ENCODE measurements at regions not wholly inside any gene's neighbourhood (a gene's known extent, or its start where the extent isn't known, plus 50 kb on each side); places are given as distances from the start of the nearest gene placed in this dataset.
"Not testable (repeated sequence)": the region's sequence is repeated elsewhere in the genome, so short reads cannot be mapped to it uniquely, and the experiment has no call there.

- DNase-seq (ENCODE audit: low read depth): no peak
Observed at GRCh38 chr1:208717525-208717924, 473.3 kb upstream of the PLXNA2 start.

GRCh38 chr1:208722592-208722991, 478.4 kb upstream of the PLXNA2 start:
- no peak for DNase-seq (ENCODE audit: low read depth)

- DNase-seq (ENCODE audit: low read depth): no peak
Observed at GRCh38 chr1:208724079-208724478, 479.9 kb upstream of the PLXNA2 start.

GRCh38 chr1:208728815-208729214, 484.6 kb upstream of the PLXNA2 start:
- DNase-seq (ENCODE audit: low read depth): no peak

GRCh38 chr1:208731981-208732821, 488.0 kb upstream of the PLXNA2 start:
- DNase-seq (ENCODE audit: low read depth): no peak

- no peak for DNase-seq (ENCODE audit: low read depth)
Observed at GRCh38 chr1:208737161-208737560, 493.0 kb upstream of the PLXNA2 start.

- DNase-seq (ENCODE audit: low read depth): no peak
Observed at GRCh38 chr1:208737922-208738321, 493.7 kb upstream of the PLXNA2 start.

- DNase-seq (ENCODE audit: low read depth): not testable (repeated sequence)
Observed at GRCh38 chr1:208739636-208740035, 495.5 kb upstream of the PLXNA2 start.

GRCh38 chr1:208741296-208741695, 497.1 kb upstream of the PLXNA2 start:
- no peak for DNase-seq (ENCODE audit: low read depth)

- DNase-seq (ENCODE audit: low read depth): no peak
Observed at GRCh38 chr1:208743361-208743760, 499.2 kb upstream of the PLXNA2 start.

GRCh38 chr1:208747979-208748378, 503.8 kb upstream of the PLXNA2 start:
- no peak for DNase-seq (ENCODE audit: low read depth)

- DNase-seq (ENCODE audit: low read depth): no peak
Observed at GRCh38 chr1:208748387-208749165, 504.4 kb upstream of the PLXNA2 start.

- DNase-seq (ENCODE audit: low read depth): no peak
Observed at GRCh38 chr1:208756339-208756981, 512.3 kb upstream of the PLXNA2 start.

- DNase-seq (ENCODE audit: low read depth): no peak
Observed at GRCh38 chr1:208757846-208758245, 513.7 kb upstream of the PLXNA2 start.

GRCh38 chr1:208759255-208759654, 515.1 kb upstream of the PLXNA2 start:
- DNase-seq (ENCODE audit: low read depth): no peak

GRCh38 chr1:208763971-208764370, 519.8 kb upstream of the PLXNA2 start:
- DNase-seq (ENCODE audit: low read depth): no peak

GRCh38 chr1:208766832-208767231, 522.6 kb upstream of the PLXNA2 start:
- no peak for DNase-seq (ENCODE audit: low read depth)

- DNase-seq (ENCODE audit: low read depth): no peak
Observed at GRCh38 chr1:208767816-208768215, 523.6 kb upstream of the PLXNA2 start.

GRCh38 chr1:208772891-208773290, 528.7 kb upstream of the PLXNA2 start:
- no peak for DNase-seq (ENCODE audit: low read depth)

GRCh38 chr1:208775841-208776240, 531.7 kb upstream of the PLXNA2 start:
- DNase-seq (ENCODE audit: low read depth): no peak

GRCh38 chr1:208778417-208778816, 534.2 kb upstream of the PLXNA2 start:
- DNase-seq (ENCODE audit: low read depth): no peak

- DNase-seq (ENCODE audit: low read depth): no peak
Observed at GRCh38 chr1:208781391-208782045, 537.3 kb upstream of the PLXNA2 start.
